ENCODE measurements at regions not wholly inside any gene's neighbourhood (a gene's known extent, or its start where the extent isn't known, plus 50 kb on each side); places are given as distances from the start of the nearest gene placed in this dataset.

GRCh38 chr6:11283629-11284028 is 51.2 kb upstream of the NEDD9 start:
- TF ChIP-seq TAF1 (IDR thresholded peaks at IDR 0.05; ENCODE audit: borderline replicate concordance, low read depth, low read length) (no peak), FOSL2 (IDR thresholded peaks at IDR 0.05; ENCODE audit: borderline replicate concordance, low read depth) (no peak), TCF12 (IDR thresholded peaks at IDR 0.05) (no peak)
- POLR2A ChIA-PET, result no interaction called here
- Histone ChIP-seq H3K27ac (ENCODE audit: low read depth in 2 of 2, low read length in 1 of 2) (no peak overlapping the region), H3K4me1 (ENCODE audit: control insufficient read depth in 1 of 2, insufficient read depth in 2 of 2, low read depth in 1 of 2, low read length in 1 of 2) (peaks cover 0 to 7% of the 10 kb centered on the region in 2 experiments; a peak in 1 of 4 replicates), H3K9ac (no peak overlapping the region), H4K20me1 (ENCODE audit: insufficient read depth) (no peaks in the 10 kb centered on the region), H3K27me3 (ENCODE audit: insufficient read depth) (no peaks in the 10 kb centered on the region), H3F3A (replicated peaks; ENCODE audit: insufficient read depth) (no peaks in the 10 kb centered on the region), H3K36me3 (replicated peaks in 1 of 2; ENCODE audit: control insufficient read depth in 1 of 2, insufficient read depth in 2 of 2, low read length in 1 of 2) (peaks cover 0 to 4% of the 10 kb centered on the region in 2 experiments), H3K9me2 (no peaks in the 10 kb centered on the region), H3K4me2 (no peak overlapping the region), H3K9me3 (no peaks in the 10 kb centered on the region; the same call in 1 of the 2 replicates), H2AFZ (ENCODE audit: low read depth) (no peak overlapping the region), H3K4me3 (ENCODE audit: low read depth in 2 of 2, low read length in 1 of 2) (no peak overlapping the region), H3K79me2 (ENCODE audit: insufficient read depth) (no peaks in the 10 kb centered on the region)
- CTCF ChIA-PET, result no interaction called here
- no peak for DNase-seq
- 64% methylated on average over 2 of the region's 2 CpGs for WGBS (ENCODE audit: low lambda C conversion rate)

GRCh38 chr6:11282875-11283274 is 50.4 kb upstream of the NEDD9 start:
- H3K27ac ChIP-seq (ENCODE audit: low read depth in 2 of 2, low read length in 1 of 2), result no peak overlapping the region
- POLR2A ChIA-PET, result no interaction called here
- no peaks in the 10 kb centered on the region for H3K79me2 ChIP-seq (ENCODE audit: insufficient read depth)
- H3K9ac ChIP-seq, result no peak overlapping the region
- H3K9me3 ChIP-seq, result no peaks in the 10 kb centered on the region; the same call in 1 of the 2 replicates
- H3K4me1 ChIP-seq (ENCODE audit: control insufficient read depth in 1 of 2, insufficient read depth in 2 of 2, low read depth in 1 of 2, low read length in 1 of 2), result peaks cover under 1 to 12% of the 10 kb centered on the region in 2 experiments; a peak in 2 of 4 replicates
- peaks cover 0 to 4% of the 10 kb centered on the region in 2 experiments for H3K36me3 ChIP-seq (replicated peaks in 1 of 2; ENCODE audit: control insufficient read depth in 1 of 2, insufficient read depth in 2 of 2, low read length in 1 of 2)
- no peaks in the 10 kb centered on the region for H3K9me2 ChIP-seq
- no peak overlapping the region for H2AFZ ChIP-seq (ENCODE audit: low read depth)
- WGBS (ENCODE audit: low lambda C conversion rate), result 76% methylated on average over 5 of the region's 5 CpGs
- H3K27me3 ChIP-seq (ENCODE audit: insufficient read depth), result no peaks in the 10 kb centered on the region
- H3K4me3 ChIP-seq (ENCODE audit: low read depth in 2 of 2, low read length in 1 of 2), result no peak overlapping the region
- no peak for TF ChIP-seq RCOR1 (IDR thresholded peaks at IDR 0.05; ENCODE audit: low read length)
- no peak for TF ChIP-seq TEAD4 (IDR thresholded peaks at IDR 0.05; ENCODE audit: borderline replicate concordance, insufficient read depth)
- TF ChIP-seq POLR2AphosphoS5 (IDR thresholded peaks at IDR 0.05; ENCODE audit: low read depth, low read length), result no peak
- no peak for TF ChIP-seq USF1 (IDR thresholded peaks at IDR 0.05; ENCODE audit: borderline replicate concordance, low read depth)
- no peak for TF ChIP-seq MEF2A (IDR thresholded peaks at IDR 0.05; ENCODE audit: borderline replicate concordance, low read depth)
- no peak for TF ChIP-seq PBX3 (IDR thresholded peaks at IDR 0.05)
- no peak for TF ChIP-seq YY1 (IDR thresholded peaks at IDR 0.05; ENCODE audit: low read depth)
- TF ChIP-seq MXI1 (IDR thresholded peaks at IDR 0.05; ENCODE audit: low read depth, low read length), result no peak
- no peak for TF ChIP-seq RXRA (IDR thresholded peaks at IDR 0.05; ENCODE audit: borderline replicate concordance, low read depth)
- no peak for TF ChIP-seq GABPA (IDR thresholded peaks at IDR 0.05; ENCODE audit: low read depth)
- no peak for TF ChIP-seq USF2 (IDR thresholded peaks at IDR 0.05; ENCODE audit: borderline replicate concordance, low read depth, low read length)
- no peaks in the 10 kb centered on the region for H3F3A ChIP-seq (replicated peaks; ENCODE audit: insufficient read depth)
- CTCF ChIA-PET, result no interaction called here
- H4K20me1 ChIP-seq (ENCODE audit: insufficient read depth), result no peaks in the 10 kb centered on the region
- DNase-seq, result no peak
- no peak overlapping the region for H3K4me2 ChIP-seq
